HK-2 (cell line): ENCODE measurements at regions not wholly inside any gene's neighbourhood (a gene's known extent, or its start where the extent isn't known, plus 50 kb on each side); places are given as distances from the start of the nearest gene placed in this dataset.
"Not testable (repeated sequence)": the region's sequence is repeated elsewhere in the genome, so short reads cannot be mapped to it uniquely, and the experiment has no call there.

Source experiments
- DNase-seq: peaks from one replicate; pipeline ENCODE4 v3.0.0-alpha.2; 2018; ENCODE audit not compliant: unreplicated experiment

DNA sequence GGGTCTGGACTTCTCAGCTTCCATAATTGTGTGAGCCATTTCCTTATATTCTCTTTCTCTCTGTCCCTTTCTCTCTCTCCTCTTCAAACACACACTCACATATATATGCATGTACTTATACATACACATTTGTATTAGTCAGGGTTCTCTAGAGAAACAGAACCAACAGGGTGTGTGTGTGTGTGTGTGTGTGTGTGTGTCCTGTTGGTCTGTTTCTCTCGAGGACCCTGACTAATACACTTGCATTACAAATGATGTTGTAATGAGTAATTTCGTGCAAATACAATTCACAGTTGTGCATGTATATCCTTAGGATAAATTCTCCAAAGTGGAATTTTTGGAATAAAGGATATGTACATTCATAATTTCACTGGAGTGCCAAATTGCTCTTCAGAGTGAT is 115.3 kb downstream of the NPIPB5 start:
- DNase-seq, result no peak

DNA sequence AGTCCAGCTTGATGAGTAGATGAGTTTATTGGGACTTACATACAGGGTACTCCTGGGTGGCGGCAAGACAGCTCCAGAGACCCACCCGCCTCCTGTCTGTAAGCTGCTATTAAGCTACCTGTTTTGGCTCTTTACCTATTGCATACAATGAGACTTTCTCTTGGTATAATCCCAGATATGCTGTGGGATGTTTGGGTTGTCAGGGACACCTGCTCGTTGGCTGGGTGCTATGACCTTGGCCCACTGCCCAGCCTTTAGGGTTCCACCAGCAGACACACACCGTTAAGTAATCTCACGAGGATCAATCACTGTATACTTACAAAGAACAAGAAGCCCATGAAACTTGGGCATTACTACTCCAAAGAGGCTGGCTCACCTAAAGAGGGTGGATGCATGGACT is 116.4 kb downstream of the NPIPB5 start:
- no peak for DNase-seq

DNA sequence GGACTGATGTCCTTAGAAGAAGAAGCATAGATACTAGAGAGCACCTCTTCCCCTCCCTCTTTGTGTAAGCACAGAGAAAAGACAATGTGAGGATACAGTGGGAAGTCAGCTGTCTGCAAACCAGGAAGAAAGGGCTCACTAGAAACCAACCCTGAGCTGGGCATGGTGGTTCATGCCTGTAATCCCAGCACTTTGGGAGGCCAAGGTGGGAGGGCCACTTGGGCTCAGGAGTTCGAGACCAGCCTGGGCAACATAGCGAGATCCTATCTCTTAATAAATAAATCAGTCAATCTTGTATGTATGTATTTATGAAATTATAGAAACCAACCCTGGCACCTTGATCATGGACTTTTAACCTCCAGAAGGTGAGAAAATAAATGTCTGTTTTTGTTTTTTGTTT is 118.3 kb downstream of the NPIPB5 start:
- DNase-seq, result no peak

DNA sequence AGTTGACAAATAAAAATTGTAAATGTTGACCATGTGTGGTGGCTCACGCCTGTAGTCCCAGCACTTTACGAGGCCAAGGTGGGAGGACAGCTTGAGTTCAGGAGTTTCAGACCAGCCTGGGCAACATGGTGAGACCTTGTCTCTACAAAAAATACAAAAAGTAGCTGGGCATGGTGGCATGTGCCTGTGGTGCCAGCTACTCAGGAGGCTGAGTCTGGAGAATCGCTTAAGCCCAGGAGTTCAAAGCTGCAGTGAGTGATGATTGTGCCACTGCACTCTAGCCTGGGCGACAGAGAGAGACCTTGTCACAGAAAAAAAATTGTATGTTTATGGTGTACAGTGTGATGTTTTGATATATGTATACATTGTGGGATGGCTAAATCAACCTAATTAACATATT is 119.6 kb downstream of the NPIPB5 start:
- DNase-seq, result no peak

DNA sequence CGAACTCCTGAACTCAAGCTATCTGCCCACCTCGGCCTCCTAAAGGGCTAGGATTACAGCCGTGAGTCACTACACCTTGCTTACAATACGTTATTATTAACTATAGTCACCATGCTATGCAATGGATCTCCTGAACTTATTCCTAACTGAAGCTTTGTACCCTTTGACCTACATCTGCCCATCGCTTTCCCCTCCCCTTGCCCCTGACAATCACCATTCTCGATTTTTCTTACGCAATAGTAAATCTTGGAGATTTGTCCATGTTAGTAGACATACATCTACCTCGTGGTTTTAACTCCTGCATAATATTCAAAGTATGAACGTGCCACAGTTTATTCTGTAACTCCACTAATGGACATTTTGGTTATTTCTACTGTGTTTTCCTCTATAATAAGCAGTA is 120.6 kb downstream of the NPIPB5 start:
- DNase-seq, result no peak

DNA sequence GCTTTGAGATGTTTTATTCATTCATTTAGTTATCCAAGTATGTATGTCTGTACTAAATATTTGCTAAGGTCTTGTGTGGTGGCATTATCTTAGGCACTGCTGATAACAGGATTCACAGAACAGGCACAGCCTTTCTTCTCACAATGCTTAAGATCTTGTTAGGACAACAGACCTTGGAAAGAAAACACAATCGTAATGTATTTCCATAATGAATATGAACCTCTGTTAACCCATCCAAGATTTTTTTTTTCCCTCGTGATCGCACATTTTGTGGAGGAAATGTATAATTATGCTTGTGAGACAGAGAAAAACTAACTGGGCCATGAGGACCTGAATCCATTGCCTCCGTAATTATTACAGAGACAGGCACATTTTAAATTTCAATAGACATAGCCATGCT is 121.9 kb downstream of the NPIPB5 start:
- no peak for DNase-seq

DNA sequence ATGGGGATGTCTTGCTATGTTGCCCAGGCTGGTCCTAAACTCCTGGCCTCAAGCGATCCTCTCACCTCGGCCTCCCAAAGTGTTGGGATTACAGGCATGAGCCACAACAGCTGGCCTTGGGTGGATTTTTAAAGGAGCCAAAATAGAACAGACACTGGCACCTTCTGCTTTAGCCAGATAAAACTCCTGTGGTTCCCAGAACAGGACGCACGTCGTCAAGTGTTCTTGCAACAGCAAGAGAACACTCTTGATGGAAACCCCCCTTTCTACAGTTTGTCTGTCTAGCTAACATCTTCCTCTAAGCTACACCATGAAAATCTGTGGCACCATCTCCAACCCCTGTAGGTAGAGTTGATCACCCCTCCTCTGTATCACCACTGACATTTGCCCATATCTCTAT is 122.6 kb downstream of the NPIPB5 start:
- no peak for DNase-seq

DNA sequence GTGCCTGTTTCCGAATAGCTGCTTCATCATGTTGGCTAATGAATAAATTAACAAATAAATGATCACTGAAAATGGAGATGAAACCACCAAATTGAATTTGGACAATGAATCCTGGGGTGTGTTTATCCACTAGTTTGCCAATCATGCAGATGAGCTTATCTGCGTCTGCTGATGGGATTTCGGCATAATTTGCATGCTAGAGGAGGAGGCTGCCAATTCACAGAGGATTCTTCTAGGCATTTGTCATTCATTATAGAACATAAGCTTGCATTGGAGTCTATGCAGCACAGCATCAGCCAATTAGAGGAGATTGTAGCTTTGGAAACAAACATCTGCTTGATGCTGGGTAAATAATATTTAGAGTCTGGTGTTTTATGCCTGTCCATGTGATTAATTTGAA is 123.1 kb downstream of the NPIPB5 start:
- DNase-seq, result no peak

DNA sequence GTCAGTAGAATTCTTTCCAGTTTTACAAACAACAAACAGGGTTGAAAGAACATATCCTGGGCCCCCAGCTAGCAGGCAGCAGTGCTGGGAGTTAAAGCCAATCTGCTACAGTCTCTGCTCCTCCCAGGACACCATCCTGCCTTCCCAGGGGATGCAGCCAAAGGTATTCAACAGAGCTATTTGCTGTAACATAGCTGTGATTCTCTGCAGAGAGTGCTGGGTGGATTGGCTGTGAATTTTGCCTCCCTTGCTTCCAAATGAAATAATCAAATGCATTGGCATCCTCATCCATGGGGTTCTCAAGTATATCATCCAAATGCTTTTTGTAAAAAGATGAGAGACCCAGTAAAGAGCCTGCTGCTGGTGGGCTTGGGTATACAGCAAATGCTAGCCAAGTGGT is 124.3 kb downstream of the NPIPB5 start:
- DNase-seq, result no peak

DNA sequence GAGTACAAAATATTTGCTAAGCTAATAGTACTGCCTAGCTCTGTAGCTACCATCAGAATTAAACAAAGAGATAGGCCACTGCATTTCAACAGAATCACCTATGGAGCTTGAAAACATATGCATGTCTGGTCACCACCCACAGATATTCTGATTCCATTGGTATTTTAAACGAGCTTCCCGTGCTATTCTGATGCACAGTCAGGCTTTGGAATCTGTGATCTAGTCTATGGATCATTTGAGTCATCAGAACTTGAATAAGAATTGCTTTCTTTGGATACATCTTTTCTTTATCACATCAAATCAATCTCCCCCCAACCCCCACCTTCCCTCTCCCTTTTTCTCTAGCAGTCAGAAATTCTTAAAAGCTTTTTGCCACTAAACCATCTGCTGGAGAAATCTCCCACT is 124.7 kb downstream of the NPIPB5 start:
- no peak for DNase-seq

DNA sequence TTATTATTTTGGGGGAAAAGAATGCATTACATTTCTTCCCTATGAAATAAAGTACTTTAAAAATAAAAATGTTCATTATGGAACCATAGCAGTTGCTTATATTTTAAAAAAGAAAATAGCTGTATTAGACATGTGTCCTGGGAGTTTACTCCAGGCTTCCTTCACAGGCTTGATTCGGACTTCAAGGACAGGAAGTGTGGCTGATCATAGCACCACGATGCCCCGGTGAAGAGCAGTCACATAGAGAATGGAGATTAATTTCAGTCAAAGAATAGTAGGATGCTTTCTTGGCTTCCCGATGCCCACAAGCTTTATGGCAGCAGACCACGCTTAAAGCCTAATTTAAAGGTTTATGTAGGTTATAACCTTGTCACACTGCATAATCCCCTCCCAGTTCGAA is 125.1 kb downstream of the NPIPB5 start:
- no peak for DNase-seq

DNA sequence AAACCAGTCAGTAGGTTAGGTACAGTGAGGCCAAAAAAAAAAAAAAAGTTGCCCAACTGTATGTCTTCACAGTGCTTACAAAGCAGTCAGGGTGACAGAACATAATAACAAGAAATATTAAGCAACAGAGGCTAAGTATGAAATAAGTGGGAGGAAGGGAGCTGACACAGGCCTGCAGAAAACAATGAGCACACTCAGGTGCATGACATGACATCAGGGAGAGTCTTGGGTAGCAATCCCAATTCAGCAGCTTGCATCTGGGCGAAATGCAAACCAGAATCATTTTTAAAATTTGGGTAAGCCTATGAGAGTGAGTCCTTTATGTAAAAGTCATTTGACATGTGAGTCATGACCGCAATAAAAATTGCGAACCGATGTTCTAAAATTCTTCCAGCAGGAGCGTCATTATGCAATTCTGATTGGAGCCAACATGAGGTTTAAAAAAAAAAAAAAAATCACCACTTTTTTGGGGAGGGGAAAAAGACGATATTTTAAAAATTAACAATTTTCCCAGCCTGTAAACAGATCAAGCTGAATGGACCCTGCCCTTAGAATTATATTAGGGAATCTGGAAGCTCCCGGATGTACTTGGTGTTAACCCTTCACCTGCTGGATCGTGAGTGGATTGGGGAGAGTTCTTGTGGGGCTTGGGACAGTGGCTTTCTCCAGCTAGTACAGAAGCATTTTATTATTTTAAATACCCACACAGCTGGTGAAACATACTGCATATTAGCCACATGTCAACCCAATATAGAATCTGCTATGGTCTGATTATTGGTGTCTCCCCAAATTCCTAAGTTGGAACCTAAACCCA is 127.9 kb downstream of the NPIPB5 start:
- no peak for DNase-seq

DNA sequence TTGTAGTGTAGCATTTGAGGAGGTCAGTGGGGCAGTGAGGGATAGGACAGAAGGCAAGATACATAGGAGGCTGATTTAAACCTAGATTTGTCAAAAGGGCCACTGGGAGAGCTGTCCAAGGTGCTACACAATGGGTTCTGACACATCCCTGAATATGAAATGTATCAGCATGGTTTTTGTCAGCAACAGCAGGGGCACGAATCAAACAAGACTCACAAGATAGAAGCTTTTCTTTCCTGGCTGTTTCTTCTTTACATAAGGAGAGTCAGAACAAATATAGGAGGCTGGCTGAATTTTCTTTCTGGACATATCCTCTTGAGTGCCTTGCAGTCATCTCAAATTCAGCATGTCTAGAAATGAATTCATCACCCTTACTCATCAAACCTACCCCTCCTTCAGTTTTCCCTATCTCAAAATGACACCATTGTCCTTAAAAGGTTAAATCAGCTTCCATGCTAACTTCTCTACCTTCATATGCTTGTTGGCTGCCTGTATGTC is 130.5 kb downstream of the NPIPB5 start:
- peak; percentile 18 for DNase-seq

DNA sequence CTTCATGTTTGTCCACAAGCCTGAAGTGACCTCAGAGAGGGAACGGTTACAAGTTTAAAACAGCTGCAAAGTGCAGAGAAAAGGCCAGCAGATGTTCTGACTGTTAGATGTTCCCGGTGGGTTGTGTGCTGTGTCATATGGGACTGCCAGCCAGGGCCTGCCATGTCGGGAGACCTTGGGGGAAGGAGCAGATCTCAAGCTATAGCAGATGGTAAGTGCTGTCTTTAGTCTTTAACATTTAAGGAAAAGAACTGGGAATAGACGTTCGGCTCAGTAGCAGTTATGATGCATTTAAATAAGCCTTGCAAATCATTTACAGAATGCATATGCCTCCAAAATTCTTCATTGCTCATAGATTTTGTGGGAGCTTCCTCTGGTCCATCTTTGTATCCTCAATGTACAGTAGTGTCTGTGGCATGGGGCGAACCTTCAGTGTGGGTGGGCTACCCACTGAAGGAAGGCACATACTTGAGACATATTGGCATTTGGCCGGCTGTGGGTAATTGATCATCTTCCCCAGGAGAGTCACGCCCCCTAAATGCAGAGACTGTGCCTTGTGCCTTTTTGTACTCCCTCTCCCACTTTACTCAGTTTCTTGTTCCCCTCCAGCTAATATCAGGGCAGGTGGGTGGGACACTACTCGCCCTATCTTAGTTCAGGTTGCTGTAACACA is 131.9 kb downstream of the NPIPB5 start:
- no peak for DNase-seq

DNA sequence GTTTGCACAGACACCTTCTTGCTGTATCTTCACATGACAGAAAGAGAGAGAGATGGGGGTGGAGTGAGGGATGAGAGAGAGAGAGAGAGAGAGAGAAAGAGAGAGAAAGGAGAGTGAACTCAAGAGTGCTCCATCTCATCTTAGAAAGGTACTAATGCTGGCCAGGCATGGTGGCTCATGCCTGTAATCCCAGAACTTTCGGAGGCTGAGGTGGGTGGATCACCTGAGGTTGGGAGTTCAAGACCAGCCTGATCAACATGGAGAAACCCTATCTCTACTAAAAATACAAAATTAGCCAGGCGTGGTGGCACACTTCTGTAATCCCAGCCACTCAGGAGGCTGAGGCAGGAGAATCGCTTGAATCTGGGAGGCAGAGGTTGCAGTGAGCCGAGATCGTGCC is 132.5 kb downstream of the NPIPB5 start:
- not testable (repeated sequence) for DNase-seq

DNA sequence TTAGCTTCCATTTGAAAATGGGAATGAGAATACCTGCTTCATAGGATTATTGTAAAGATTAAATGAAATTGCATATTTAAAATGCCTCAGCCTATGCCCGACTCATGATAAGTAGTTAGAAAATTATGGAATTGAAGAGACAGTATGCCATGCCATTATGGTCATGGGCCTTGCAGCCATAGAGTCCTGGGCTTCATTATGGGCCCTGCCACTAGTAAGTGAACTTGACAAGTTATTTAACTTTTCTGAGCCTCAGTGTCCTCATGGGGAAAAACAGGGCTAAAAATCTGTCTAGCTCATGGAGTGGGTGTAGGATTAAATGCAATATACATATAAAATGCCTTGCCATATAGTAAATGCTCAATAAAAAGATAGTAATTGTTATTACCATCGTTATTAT is 133.2 kb downstream of the NPIPB5 start:
- no peak for DNase-seq

DNA sequence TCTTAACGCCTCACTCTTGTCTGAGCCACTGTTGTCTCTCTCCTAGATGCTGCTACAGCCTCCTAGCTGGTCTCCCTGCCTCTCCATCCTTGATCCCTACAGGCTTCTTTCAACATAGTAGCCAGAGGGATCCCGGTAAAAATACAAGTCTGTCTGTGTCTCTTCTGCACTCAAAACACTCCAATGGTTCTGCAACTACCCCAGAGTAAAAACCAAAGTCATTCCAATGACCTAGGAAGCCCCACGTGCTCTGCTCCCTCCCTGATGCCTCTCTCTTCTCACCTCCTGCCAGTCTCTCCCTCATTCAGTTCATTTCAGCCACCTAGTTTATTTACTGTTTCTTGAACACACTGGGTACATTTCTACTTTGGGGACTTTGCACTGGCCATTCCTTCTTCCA is 135.2 kb downstream of the NPIPB5 start:
- no peak for DNase-seq

DNA sequence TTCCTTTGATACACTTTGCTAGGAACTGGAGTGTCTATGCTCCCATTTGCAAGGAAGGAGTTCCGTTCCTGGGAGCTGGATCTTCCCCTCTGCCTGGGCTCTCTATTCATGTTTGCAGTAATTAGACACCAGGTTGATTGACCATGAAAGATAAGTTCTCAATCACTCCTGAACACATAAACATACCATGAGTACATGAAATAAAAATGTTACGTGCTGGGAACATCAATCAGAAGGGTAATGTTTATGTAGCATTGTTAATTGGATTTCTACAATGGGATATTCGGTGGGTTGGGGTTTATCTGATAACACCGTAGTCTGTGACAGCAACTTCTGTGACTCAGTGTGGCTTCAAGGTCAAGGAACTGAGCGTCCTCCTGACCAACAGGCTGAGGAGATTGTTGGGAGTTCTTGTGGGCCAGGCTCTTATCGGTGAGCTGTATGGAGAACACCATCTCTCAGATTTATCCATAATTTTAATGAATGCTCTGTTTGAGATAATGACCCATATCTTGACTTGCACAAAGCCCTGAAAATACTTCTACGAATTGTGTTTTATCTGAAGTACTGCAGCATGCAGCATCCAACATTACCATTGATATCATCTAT is 136.4 kb downstream of the NPIPB5 start:
- no peak for DNase-seq

DNA sequence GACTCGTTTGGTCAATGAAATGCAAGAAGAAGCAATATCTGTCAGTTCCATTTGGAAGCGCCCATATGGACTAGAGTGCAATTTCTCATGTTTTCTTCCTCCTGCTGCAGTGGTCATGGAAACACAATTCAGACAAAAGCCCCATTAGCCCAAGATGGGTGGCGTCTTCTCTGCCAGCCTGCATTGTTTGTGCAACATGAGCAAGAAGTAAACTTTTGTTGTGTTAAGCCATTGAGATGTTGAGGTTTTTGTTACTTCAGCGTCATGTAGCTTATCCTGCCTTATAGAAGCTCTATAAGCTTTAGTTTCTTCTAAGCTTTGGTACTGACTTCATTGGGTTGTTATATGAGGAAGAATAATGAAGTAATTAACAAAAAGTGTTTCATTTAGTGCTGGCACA is 137.4 kb downstream of the NPIPB5 start:
- DNase-seq, result no peak

DNA sequence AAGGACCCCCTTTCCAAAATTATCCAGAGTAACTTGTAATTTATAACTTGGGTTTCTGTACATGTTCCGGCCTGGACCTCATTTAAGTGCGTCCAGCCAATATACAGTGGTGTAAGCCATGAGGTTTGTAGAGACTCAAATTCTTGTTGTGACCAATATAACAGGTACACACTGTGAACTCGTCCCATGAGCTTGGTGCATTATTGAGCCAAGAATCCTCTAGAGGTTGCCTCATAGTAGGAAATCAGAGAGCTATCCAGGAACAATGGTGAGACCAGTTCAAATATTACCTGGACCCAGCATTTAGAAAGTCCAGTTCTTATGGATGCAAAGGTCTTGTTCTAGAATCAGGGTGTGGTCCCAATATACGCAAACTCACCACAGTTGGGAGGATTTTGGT is 138.2 kb downstream of the NPIPB5 start:
- no peak for DNase-seq

DNA sequence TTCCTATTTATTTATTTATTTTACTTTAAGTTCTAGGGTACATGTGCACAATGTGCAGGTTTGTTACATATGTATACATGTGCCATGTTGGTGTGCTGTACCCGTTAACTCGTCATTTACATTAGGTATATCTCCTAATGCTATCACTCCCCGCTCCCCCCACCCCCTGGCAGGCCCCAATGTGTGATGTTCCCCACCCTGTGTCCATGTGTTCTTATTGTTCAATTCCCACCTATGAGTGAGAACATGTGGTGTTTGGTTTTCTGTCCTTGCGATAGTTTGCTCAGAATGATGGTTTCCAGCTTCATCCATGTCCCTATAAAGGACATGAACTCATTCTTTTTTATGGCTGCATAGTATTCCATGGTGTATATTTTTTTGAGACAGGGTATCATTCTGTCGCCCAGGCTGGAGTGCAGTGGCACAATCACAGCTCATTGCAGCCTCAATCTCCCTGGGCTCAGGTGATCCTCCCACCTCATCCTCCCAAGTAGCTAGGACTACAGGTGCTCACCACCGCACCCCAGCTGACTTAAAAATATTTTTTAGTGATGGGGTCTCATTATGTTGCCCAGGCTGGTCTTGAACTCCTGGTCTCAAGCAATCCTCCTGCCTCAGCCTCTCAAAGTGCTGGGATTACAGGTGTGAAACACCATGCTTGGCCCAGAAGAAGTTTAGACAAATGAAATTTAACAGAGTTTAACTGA is 140.6 kb downstream of the NPIPB5 start:
- not testable (repeated sequence) for DNase-seq

DNA sequence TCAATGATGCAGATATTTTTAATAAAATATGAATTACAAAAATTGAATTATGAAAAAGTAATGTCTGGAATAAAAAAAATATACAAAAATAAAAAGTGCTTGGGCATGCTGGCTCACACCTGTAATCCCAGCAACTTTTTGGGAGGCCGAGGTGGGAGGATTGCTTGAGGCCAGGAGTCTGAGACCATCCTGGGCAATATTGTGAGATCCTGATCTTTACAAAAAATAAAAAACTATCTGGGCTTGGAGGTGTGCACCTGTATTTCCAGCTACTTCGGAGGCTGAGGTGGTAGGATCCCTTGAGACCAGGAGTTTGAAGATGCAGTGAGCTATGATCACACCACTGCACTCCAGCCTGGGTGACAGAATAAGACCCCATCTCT is 141.8 kb downstream of the NPIPB5 start:
- DNase-seq, result no peak
